A673 (cell line): ENCODE measurements at regions not wholly inside any gene's neighbourhood (a gene's known extent, or its start where the extent isn't known, plus 50 kb on each side); places are given as distances from the start of the nearest gene placed in this dataset.

Source experiments
- BruUV-seq: library from RNA; stranded (reverse); fragments of 400-500 nt; replicated peaks from 2 replicates; lab custom pipeline; 2021; lab: Mats Ljungman, UMichigan
- CTCF ChIA-PET: fragments of 300-600 bp; sonication (Branson Sonifier 250); formaldehyde crosslinking; loops from one replicate; lab custom pipeline; 2022; ENCODE audit warnings: antibody characterized with exemption; lab: Charles Lee
- POLR2A ChIA-PET: fragments of 300-600 bp; sonication (Branson Sonifier 250); formaldehyde crosslinking; loops from one replicate; lab custom pipeline; 2022; ENCODE audit warnings: antibody characterized with exemption; ENCODE audit not compliant: low non-redundant PET; lab: Charles Lee
- DNase-seq: peaks from one replicate; pipeline ENCODE4 v3.0.0-alpha.2; 2015; ENCODE audit warnings: low spot score
- H3K27ac ChIP-seq: fragments of 200-600 bp; sonication (generic); 2 replicates; pipeline ENCODE4 v1.5.1; 2016; ENCODE audit warnings: mixed run types, low read depth, mild to moderate bottlenecking, mixed read lengths, antibody characterized with exemption, low read length; ENCODE audit not compliant: poor library complexity, severe bottlenecking
- H3K27me3 ChIP-seq: fragments of 200-600 bp; sonication (generic); replicated peaks from 2 replicates; pipeline ENCODE4 v1.6.1; 2017; ENCODE audit warnings: mixed run types, low read depth, mild to moderate bottlenecking, mixed read lengths, antibody characterized with exemption, low read length; ENCODE audit not compliant: insufficient read depth, poor library complexity
- H3K36me3 ChIP-seq: fragments of 200-600 bp; sonication (generic); 2 replicates; pipeline ENCODE4 v1.6.1; 2016; ENCODE audit warnings: mixed run types, mild to moderate bottlenecking, mixed read lengths, antibody characterized with exemption, low read length; ENCODE audit not compliant: insufficient read depth, poor library complexity, severe bottlenecking
- H3K4me1 ChIP-seq: fragments of 200-600 bp; sonication (generic); 2 replicates; pipeline ENCODE4 v1.6.1; 2017; ENCODE audit warnings: mixed run types, mild to moderate bottlenecking, mixed read lengths, antibody characterized with exemption, low read length; ENCODE audit not compliant: insufficient read depth, poor library complexity, severe bottlenecking
- H3K4me3 ChIP-seq: fragments of 200-600 bp; sonication (generic); 2 replicates; pipeline ENCODE4 v1.5.1; 2016; ENCODE audit warnings: low read depth, mixed run types, mild to moderate bottlenecking, mixed read lengths, low read length; ENCODE audit not compliant: poor library complexity, severe bottlenecking
- H3K9me3 ChIP-seq: fragments of 200-600 bp; sonication (generic); 2 replicates; pipeline ENCODE4 v1.6.1; 2016; ENCODE audit warnings: mixed run types, low read depth, mild to moderate bottlenecking, mixed read lengths, antibody characterized with exemption, low read length; ENCODE audit not compliant: poor library complexity, severe bottlenecking
- EZH2 ChIP-seq: fragments of 200-600 bp; sonication (generic); IDR thresholded peaks from 2 replicates; pipeline ENCODE4 v1.6.1; 2017; ENCODE audit warnings: borderline replicate concordance, low read depth, mild to moderate bottlenecking, mixed read lengths, antibody characterized with exemption, low read length; ENCODE audit not compliant: poor library complexity, severe bottlenecking
- intact Hi-C: fragments of 100-400 bp; cut with micrococcal nuclease; formaldehyde crosslinking; loops from one replicate; pipeline ENCODE4 v1.10.0; 2022; ENCODE audit not compliant: unreplicated experiment
- TF ChIP-seq, protein P1 (sequence below): fragments of 300-800, 200-600 bp; sonication (generic); conservative IDR thresholded peaks from 2 replicates; pipeline ENCODE4 v1.5.1; 2017; ENCODE audit warnings: low read depth, mild to moderate bottlenecking, antibody characterized with exemption, low read length, moderate library complexity, mixed read lengths

DNA sequence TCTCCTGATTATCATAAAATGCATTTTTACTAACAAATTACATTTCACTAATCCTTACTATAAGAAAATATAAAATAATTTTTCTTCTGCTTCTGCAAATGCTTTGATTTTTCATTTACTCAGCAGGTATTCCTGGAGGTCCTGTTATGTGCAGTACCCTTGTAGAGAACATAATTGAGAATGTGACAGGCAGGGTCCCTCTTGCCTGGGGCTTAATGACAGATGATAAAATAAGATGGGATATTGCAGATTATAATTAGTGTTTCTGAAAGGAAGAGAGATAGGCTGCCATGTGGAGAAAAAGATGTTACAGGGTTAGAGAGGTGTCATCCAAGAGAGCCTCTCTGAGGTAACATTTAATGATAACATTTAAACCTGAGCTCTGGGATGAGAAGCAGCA, 128.9 kb downstream of the MAD2L1 start:
- no peak for DNase-seq
- TF ChIP-seq, protein P1, sequence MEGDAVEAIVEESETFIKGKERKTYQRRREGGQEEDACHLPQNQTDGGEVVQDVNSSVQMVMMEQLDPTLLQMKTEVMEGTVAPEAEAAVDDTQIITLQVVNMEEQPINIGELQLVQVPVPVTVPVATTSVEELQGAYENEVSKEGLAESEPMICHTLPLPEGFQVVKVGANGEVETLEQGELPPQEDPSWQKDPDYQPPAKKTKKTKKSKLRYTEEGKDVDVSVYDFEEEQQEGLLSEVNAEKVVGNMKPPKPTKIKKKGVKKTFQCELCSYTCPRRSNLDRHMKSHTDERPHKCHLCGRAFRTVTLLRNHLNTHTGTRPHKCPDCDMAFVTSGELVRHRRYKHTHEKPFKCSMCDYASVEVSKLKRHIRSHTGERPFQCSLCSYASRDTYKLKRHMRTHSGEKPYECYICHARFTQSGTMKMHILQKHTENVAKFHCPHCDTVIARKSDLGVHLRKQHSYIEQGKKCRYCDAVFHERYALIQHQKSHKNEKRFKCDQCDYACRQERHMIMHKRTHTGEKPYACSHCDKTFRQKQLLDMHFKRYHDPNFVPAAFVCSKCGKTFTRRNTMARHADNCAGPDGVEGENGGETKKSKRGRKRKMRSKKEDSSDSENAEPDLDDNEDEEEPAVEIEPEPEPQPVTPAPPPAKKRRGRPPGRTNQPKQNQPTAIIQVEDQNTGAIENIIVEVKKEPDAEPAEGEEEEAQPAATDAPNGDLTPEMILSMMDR, result no peak
- no peak for TF ChIP-seq EZH2
- no TSS peak for BruUV-seq
- Histone ChIP-seq H3K27ac (no peak overlapping the region), H3K9me3 (no peaks in the 10 kb centered on the region), H3K4me3 (no peak overlapping the region), H3K4me1 (no peaks in the 10 kb centered on the region), H3K36me3 (no peaks in the 10 kb centered on the region), H3K27me3 (no peaks in the 10 kb centered on the region)
- intact Hi-C loops, result no loop called here
- POLR2A ChIA-PET, result no interaction called here
- CTCF ChIA-PET, result no interaction called here

DNA sequence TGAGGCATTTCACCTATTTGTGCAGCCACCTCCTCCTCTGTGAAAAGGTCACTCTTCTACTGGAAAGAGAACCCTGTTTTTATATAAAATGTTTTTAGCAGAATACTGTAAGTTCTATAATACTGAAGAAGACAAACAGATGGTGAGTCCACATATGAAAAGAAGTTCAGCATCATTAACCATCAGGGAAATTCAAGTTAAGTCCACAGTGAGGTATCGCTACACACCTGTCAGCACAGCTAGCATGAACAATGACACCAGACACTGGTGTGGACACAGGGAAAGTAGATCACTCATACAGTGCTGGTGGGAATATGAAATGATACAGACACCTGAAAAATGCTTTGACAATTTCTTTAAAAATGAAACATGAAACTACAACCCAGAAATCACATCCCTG, 133.0 kb downstream of the MAD2L1 start:
- no peaks in the 10 kb centered on the region for H3K27me3 ChIP-seq
- TF ChIP-seq EZH2, result no peak
- TF ChIP-seq, protein P1, result no peak
- H3K27ac ChIP-seq, result no peak overlapping the region
- H3K9me3 ChIP-seq, result no peaks in the 10 kb centered on the region
- H3K4me3 ChIP-seq, result no peak overlapping the region
- H3K4me1 ChIP-seq, result no peaks in the 10 kb centered on the region
- no peaks in the 10 kb centered on the region for H3K36me3 ChIP-seq
- POLR2A ChIA-PET, result no interaction called here
- no TSS peak for BruUV-seq
- CTCF ChIA-PET, result no interaction called here
- intact Hi-C loops, result no loop called here
- no peak for DNase-seq

DNA sequence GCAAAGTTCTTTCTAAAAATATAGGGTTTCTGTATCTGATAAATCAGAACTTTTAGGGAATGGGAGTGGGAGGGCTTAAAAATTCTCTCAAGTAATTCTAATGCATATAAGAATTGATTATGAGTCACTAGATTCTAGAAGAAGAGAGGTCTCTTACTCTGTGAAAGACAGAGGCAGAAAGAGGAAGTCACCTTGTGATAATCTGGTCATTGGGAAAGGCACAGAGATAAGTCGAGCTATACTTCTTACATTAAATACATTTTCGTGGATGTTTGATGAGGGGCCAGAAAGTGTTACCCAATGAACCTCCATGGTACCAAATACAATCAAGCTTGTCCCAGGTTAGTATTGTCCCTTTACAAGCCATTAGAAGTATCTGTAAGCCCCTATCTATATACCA, 134.4 kb downstream of the MAD2L1 start:
- H3K36me3 ChIP-seq, result no peaks in the 10 kb centered on the region
- TF ChIP-seq, protein P1, result no peak
- no peak for TF ChIP-seq EZH2
- no peaks in the 10 kb centered on the region for H3K4me1 ChIP-seq
- no peak overlapping the region for H3K4me3 ChIP-seq
- no peaks in the 10 kb centered on the region for H3K9me3 ChIP-seq
- ChIA-PET POLR2A (no interaction called here), CTCF (no interaction called here)
- BruUV-seq, result no TSS peak
- no peak overlapping the region for H3K27ac ChIP-seq
- no peaks in the 10 kb centered on the region for H3K27me3 ChIP-seq
- no peak for DNase-seq
- intact Hi-C loops, result no loop called here
